HG02938 (cell line): ENCODE measurements at regions not wholly inside any gene's neighbourhood (a gene's known extent, or its start where the extent isn't known, plus 50 kb on each side); places are given as distances from the start of the nearest gene placed in this dataset.

ENCODE experiments used
- ATAC-seq: cut with Tn5 transposase; IDR thresholded peaks from one replicate; pipeline ENCODE4 v1.9.1; 2021; ENCODE audit warnings: mild to moderate bottlenecking, moderate library complexity; ENCODE audit not compliant: unreplicated experiment

DNA sequence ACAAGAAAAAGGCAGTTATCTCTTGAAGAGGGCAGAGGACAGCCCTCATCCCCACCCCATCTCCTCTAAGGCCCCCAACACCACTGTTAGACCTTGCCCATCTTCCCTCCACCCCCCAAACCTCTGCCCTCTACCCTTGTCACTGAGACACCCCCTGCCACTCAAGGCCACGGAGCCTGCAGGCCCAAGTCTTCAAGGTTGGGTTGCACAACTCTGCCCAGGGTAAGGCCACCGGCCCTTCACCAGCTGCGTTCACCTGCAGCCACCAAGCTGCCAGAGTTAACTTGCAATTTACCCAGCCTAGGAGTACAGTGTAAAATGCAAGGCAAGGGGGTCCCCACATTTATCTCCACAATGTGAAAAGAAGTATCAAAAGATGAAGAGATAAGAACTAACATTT lies 128.7 kb upstream of the PKDCC start:
- no peak for ATAC-seq

DNA sequence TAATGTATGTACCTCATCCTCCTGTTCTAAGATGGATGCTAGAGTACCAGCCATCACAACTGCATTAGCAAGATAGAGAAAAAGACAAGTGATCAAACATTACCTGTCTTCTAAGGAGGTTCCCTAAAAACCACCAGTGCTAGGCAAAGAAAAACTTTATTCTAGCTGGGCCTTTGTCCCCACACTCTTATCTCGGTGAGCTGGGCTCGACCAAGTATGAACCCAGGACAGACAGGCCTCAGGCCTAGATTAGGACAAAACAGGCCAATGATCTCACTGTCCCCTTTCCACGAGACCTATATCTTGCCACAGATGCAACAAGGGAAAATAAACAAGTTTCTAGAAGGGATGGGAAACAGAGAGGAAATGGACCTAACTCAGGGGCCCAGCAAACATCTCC lies 127.6 kb upstream of the PKDCC start:
- no peak for ATAC-seq

DNA sequence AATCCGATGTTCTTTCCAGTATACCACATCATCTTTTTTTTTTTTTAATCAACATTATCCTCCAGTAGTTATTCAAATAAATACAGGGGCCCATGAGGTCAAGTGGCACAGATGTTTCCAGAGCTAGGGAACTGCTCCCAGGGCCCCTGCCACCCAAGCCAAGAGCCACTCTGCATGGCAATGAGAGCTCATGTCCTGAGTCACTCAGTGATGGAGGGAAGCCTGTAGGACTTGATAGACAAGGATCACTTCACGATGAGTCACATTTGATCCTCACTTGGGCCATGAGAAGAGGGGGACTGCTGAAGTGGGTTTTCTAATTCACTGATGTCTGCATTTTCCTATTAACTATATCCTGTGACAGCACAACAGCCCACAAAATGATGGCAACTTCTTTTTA lies 127.0 kb upstream of the PKDCC start:
- ATAC-seq = no peak

DNA sequence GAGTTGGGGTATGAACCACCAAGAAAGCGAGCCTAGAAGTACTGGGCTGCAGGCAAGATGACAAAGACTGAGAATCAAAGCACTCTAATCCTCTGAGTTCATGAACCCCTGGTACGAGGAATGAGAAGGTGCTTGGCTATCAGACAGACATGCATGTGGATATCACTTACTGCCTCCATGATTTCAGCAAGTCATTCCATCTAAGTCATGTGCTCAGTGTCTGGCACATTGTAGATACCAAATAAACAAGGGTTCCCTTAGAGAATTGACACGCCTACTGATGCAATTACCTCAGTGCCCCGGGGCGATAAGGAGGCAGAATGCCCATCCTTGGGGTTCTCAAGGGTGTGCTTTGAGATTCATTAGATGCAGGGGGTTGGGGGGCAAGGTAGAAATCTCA lies 125.6 kb upstream of the PKDCC start:
- no peak for ATAC-seq

- no peak for ATAC-seq
Measured at GRCh38 chr2:41923156-41923786, 124.5 kb upstream of the PKDCC start.

DNA sequence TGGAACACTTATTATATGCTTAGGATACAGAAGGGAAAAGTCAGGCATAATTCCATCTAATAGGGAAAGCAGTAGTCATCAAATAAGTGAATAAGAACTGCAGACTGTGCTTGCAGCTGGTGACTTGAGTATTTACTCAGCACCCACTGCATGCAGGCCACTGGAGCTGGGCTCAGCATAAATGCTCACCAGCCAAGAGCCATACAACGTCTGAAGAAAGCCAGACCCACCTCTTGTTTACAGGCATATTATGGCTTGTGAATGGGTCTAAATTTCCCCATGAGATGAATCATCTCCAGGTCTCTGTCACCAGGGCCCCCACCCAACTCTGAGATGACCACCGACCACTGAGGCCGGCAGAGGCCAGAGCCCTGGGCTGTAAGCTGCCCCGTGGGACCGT lies 123.8 kb upstream of the PKDCC start:
- ATAC-seq = no peak

DNA sequence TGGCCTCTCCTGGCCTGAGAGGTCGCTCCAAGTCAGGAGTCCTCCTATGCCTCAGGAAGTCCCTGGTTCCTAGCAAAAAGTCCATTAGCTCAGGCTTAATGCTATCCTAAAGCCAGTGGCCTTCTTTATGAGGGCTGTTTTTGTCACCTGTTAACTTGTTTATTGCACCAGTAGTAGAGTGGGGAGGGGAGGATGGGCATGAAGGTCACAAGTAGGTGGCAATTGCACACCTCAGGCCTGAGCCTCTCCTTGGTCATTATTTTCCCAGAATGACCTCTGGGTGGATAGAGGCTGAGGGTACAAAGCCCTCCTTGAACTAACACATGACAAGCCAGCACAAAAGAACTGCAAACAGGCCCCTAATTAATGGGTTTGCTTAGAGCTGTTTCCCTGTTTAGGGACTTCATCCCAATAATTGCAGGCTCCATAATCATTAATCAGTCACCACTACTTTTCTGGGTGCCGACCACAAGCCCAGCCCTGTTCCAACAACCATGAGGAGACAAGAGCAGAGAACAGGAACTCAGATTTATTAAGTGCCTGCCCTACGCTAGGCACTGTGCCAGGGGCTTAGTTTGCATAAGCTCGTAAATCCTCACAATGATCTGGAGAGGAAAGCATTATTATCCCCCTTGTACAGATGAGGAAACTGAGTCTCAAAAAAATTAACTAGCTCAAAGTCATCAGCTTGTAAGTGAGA lies 123.0 kb upstream of the PKDCC start:
- no peak for ATAC-seq

GRCh38 chr2:41925712-41926111 lies 122.1 kb upstream of the PKDCC start:
- ATAC-seq = no peak

DNA sequence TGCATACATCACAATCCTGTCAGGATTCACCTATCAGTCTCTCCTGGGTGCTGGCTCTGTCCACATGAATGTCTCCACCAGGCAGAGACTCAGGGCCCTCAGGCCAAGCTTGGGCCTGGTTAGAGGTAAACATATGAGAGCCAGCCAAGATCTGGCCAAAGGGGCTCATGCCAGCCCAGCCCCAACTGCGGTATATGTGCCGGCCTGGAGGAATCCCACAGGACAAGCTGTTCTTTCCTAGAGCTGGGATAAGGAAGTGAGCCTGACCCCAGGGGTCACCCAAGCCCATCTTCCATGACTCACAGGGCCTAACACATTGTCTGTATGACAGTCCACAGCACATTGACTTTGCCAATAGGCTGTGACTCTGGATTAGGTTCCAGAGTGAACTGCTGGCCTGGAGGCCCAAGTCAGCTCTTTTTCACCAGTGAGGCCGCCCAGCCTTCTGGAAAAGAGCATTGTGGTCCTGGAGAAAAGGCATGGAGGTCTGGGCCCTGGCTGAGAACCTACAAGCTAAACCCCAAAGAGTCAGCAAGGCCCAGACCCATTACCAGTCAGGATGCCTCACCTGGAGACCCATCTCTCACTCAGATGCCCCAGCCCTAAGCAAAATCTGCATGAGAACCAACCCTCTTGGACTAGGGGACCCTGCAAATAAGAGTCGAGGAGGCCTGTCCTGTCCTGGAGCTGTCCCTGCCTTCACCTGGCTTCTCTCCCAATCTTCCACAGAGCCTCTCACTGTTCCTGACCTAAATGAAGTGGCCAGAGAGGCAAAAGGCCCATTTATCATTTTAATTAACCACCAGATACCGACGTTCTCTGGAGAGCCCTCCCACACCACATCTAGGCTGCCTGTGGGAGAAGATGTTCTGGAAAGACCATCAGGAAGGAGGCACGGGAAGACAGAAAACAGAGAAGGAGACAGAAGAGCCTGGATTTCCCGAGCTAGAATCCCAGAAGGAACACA lies 120.9 kb upstream of the PKDCC start:
- ATAC-seq = no peak

DNA sequence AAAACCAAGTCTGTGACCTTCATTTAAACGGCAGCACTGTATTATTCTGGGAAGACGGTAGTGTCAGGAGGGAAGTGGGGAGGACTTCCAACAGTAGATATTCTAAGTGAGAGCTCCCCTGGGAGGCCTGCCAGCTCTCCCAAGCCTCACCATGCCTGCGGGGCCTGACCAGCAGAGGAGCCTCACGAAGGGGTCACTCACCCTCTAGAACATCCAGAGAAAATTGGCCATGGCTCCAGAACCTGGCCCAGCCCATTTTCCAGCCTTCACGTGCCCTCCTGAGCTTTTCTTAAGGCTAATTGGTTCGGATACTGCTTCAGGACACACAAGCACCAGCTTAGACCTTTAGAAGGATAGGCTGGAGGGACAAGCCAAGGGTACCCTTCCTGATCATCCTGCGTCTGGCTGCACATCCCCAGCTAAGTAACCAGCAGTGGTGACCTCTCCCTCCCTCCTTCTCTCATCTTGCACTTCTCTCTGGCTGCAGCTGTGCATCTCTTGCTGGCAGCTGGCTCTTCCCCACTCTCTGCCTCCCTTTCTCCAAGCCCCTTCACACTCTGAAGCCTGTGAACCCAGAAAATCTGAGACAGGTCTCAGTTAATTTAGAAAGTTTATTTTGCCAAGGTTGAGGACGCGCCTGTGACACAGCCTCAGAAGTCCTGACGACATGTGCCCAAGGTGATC lies 120.1 kb upstream of the PKDCC start:
- ATAC-seq = no peak

DNA sequence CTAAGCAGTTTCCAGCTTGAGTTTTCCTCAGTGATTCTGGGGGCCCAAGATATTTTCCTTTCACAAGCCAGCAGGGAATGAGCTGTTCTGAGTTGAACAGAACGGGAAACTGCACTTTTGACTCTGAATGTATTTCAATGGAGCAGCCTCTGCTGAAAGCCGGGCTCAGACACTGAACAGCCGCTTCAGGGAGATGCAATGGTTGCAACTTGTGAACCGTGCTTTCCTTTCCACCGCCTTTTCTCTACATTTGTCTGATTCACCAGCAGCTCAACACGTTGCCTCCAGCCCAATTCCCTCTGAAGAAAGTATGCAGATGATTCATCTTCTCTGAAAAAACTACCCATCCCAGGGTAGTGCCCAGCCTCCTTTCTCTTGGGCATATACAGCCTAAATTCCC lies 119.3 kb upstream of the PKDCC start:
- ATAC-seq = no peak

- no peak for ATAC-seq
Measured at GRCh38 chr2:41930807-41931566, 116.8 kb upstream of the PKDCC start.

GRCh38 chr2:41932241-41933045 lies 115.4 kb upstream of the PKDCC start:
- ATAC-seq = no peak

DNA sequence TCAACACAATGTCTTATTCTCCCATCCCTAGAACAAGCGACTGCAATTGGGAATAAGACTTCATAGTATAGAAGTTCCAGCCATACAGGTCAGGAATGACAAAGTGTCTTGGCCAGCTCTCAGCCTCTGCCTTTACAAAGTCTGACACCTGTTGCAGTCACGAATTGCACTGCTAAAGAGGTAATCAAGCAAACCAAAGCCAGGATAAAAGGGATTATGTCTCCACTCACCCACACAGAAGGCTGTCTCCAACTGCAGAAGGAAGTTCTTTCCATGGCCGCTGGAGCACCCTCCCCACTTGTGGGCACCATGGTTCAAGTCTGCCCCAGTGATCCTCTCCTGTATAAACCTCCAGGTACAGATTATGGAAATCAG lies 114.8 kb upstream of the PKDCC start:
- ATAC-seq = no peak

DNA sequence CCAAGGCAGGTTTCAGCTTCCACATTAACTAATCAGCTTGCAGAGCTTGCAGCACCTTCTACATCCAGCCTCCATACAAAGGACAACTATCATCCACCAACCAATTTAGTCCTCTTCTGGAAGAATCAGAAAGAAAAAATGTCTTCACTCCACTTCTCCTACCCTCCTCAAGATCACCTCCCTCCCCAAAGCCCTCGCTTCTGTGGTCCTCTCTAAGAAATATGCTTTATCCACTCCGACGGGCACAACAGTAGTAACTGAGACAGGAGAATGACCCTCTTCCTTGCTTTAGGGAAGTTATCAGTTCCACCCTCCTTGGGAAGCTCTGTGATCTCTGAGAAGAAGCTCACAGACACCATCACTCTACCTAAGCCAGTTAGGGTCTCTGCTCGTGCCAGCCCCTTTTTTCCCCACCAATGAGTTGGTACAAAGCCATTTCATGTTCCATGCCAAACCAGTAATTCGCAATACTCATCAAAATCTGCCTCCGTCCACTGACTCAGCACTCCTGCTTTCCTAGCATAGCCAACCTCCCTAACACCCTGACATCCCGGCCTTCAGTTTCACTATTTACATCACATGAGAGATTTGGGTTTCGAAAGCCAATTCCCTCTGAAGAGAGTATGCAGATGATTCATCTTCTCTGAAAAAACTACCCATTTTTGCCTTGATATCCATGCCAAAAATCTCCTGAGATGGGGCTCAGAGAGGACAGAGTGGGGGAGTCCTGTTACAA lies 114.1 kb upstream of the PKDCC start:
- no peak for ATAC-seq

GRCh38 chr2:41934329-41934958 lies 113.4 kb upstream of the PKDCC start:
- ATAC-seq = no peak

- no peak for ATAC-seq
Measured at GRCh38 chr2:41935002-41935401, 112.8 kb upstream of the PKDCC start.

GRCh38 chr2:41935825-41936224 lies 112.0 kb upstream of the PKDCC start:
- ATAC-seq = no peak
